Psoas muscle (tissue), 7 donors: ENCODE measurements at regions not wholly inside any gene's neighbourhood (a gene's known extent, or its start where the extent isn't known, plus 50 kb on each side); places are given as distances from the start of the nearest gene placed in this dataset.
"Not testable (repeated sequence)": the region's sequence is repeated elsewhere in the genome, so short reads cannot be mapped to it uniquely, and the experiment has no call there.

Experiments
- ATAC-seq, 4 donors: fragments of 200-7000 bp; cut with Tn5 transposase; one replicate each; pipeline ENCODE4 v1.9.1; 2020; ENCODE audit warnings: moderate library complexity in 3 of 4, mild to moderate bottlenecking in 2 of 4
- DNase-seq, 2 donors: peaks; one replicate each; pipeline ENCODE4 v3.0.0-alpha.2; 2020
- H3K27ac ChIP-seq: fragments of 200-600 bp; one replicate; pipeline ENCODE4 v1.8.0; 2022
- H3K27me3 ChIP-seq, 3 donors: fragments of 200-600 bp in 1 of 3; one replicate each; pipeline versions ENCODE4 v1.6.1 to v1.8.0; 2013 to 2022; ENCODE audit warnings: low read length in 2 of 3, mild to moderate bottlenecking in 2 of 3, moderate library complexity in 1 of 3; ENCODE audit not compliant: insufficient read depth in 3 of 3
- H3K36me3 ChIP-seq, 2 donors: fragments of 200-600 bp in 1 of 2; one replicate each; pipeline versions ENCODE4 v1.6.1 to v1.8.0; 2013 to 2022; ENCODE audit warnings: low read depth in 1 of 2, mild to moderate bottlenecking in 1 of 2, moderate library complexity in 1 of 2; ENCODE audit not compliant: insufficient read depth in 1 of 2
- H3K4me1 ChIP-seq: fragments of 200-600 bp; one replicate; pipeline ENCODE4 v1.8.0; 2022
- H3K4me3 ChIP-seq: fragments of 200-600 bp; one replicate; pipeline ENCODE4 v1.8.0; 2022; ENCODE audit warnings: mild to moderate bottlenecking
- H3K9me3 ChIP-seq: fragments of 200-600 bp; one replicate; pipeline ENCODE4 v1.8.0; 2022
- WGBS, 3 donors: extraction: QIAGEN DNeasy Blood & Tissue Kit; methylation state at CpG; one replicate each; pipeline versions ENCODE4 v1.1.6 to v1.1.7; 2013; 5-methylcytosine and 5-hydroxymethylcytosine counted together
- intact Hi-C, 2 donors: fragments of 100-400 bp; cut with DNase I; formaldehyde crosslinking; loops; one replicate each; pipeline versions ENCODE4 v1.11.0 to v1.14.2; 2022
- donor health status: healthy with polysubstance abuse.
- donor health status: DM: no; HTN: no; CAD: no; lungs with moderate emphysema.
- donor health status: Bipolar disorder and iron deficiency.
- donor health status: healthy.
- donor health status: DM: yes; HTN: yes; CAD: no.
- donor health status: DM: no; HTN: no; CAD: no.
- donor health status: DM: yes; HTN: yes; CAD: no.

GRCh38 chr16:15307184-15307583, 70.9 kb downstream of the NPIPA5 start:
- H3K36me3 ChIP-seq, intact Hi-C loops, DNase-seq, ATAC-seq, H3K9me3 ChIP-seq, H3K27ac ChIP-seq, H3K27me3 ChIP-seq, H3K4me3 ChIP-seq, H3K4me1 ChIP-seq: not testable (repeated sequence)
- 84 to 86% (median 85%) methylated on average over 7 to 8 of the region's 8 CpGs for WGBS, 3 donors

DNA sequence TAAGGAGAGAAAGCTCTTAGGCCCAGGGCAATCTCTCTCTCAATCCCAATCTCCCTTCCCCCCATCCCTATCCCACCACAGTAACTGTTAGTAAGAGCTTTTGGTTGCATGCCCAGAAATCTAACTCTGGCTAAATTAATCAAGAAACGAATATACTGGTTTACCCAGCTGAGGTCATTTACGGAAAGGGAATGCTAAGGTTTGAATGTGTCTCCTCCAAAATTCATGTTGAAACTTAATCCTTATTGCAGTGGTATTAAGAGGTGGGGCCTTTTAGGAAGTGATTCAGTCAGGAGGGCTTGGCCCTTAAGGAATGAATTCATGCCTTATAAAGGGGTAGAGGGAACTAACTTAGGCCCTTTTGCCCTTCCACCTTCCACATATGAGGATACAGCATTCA, 72.2 kb downstream of the NPIPA5 start:
- H3K36me3 ChIP-seq, H3K4me1 ChIP-seq, H3K27ac ChIP-seq, H3K27me3 ChIP-seq, H3K4me3 ChIP-seq, intact Hi-C loops, ATAC-seq, H3K9me3 ChIP-seq, DNase-seq: not testable (repeated sequence)
- 49 to 55% (median 49%) methylated on average over 2 of the region's 2 CpGs for WGBS, 3 donors

- ATAC-seq, H3K27ac ChIP-seq, H3K9me3 ChIP-seq, DNase-seq, H3K36me3 ChIP-seq, H3K4me3 ChIP-seq, H3K27me3 ChIP-seq, H3K4me1 ChIP-seq, intact Hi-C loops: not testable (repeated sequence)
- WGBS, 3 donors: 6 to 21% (median 15%) methylated on average over 5 to 7 of the region's 10 CpGs
These were observed 74.3 kb downstream of the NPIPA5 start for GRCh38 chr16:15303667-15304324.

- H3K27me3 ChIP-seq, intact Hi-C loops, DNase-seq, H3K27ac ChIP-seq, H3K4me1 ChIP-seq, H3K4me3 ChIP-seq, H3K9me3 ChIP-seq, H3K36me3 ChIP-seq, ATAC-seq: not testable (repeated sequence)
- WGBS, 3 donors: 83 to 91% (median 86%) methylated on average over 1 of the region's 4 CpGs
These were observed 81.0 kb downstream of the NPIPA5 start for GRCh38 chr16:15297104-15297503.

GRCh38 chr16:15274796-15275195, 103.3 kb downstream of the NPIPA5 start:
- H3K36me3 ChIP-seq, H3K27ac ChIP-seq, H3K4me1 ChIP-seq, H3K4me3 ChIP-seq, H3K27me3 ChIP-seq, H3K9me3 ChIP-seq, DNase-seq, intact Hi-C loops, ATAC-seq: not testable (repeated sequence)
- WGBS, 3 donors: 22 to 30% (median 23%) methylated on average over 8 of the region's 8 CpGs

- H3K4me3 ChIP-seq, H3K27me3 ChIP-seq, H3K4me1 ChIP-seq, DNase-seq, H3K9me3 ChIP-seq, ATAC-seq, intact Hi-C loops, H3K27ac ChIP-seq, H3K36me3 ChIP-seq: not testable (repeated sequence)
- 52 to 61% methylated on average over 1 of the region's 1 CpG; no CpG with 5 or more reads in 1 of the 3 donors for WGBS, 3 donors
These were observed 104.1 kb downstream of the NPIPA5 start for GRCh38 chr16:15273964-15274363.

DNA sequence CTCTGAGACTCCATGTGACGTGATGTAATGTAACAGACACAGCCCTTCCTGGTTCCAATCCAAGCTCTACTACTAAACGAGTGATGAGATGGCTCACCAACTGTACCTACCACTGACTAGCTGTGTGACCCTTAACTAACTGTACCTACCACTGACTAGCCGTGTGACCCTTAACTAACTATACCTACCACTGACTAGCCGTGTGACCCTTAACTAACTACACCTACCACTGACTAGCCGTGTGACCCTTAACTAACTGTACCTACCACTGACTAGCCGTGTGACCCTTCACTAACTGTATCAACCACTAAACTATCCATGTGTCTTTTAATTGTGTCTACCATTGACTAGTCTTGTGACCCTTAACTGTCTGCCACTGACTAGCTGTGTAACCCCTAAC, 111.2 kb downstream of the NPIPA5 start:
- H3K36me3 ChIP-seq, H3K9me3 ChIP-seq, intact Hi-C loops, ATAC-seq, H3K27me3 ChIP-seq, H3K27ac ChIP-seq, H3K4me3 ChIP-seq, H3K4me1 ChIP-seq, DNase-seq: not testable (repeated sequence)
- 82 to 90% (median 85%) methylated on average over 5 of the region's 6 CpGs for WGBS, 3 donors

DNA sequence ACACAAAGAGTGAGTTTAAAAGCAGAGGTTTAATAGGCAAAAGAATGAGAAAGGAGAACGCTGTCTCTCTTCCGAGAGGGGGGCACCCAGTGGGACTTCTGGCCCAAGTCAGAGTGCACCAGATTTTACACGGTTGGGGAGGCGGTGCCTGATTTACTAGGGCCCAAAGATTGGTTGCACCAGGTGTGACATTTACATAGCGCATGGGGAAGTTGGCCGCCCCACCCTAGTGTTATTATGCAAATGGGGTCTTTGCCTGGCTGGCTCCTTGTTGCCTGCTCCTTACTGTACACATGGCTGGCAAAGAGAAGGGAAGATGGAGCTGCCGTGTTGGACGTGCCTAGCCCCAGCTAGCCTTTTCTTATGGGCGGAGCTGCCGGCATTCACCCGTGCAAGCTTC, 115.9 kb downstream of the NPIPA5 start:
- ATAC-seq, H3K4me1 ChIP-seq, H3K9me3 ChIP-seq, DNase-seq, intact Hi-C loops, H3K36me3 ChIP-seq, H3K27ac ChIP-seq, H3K27me3 ChIP-seq, H3K4me3 ChIP-seq: not testable (repeated sequence)
- 47 to 59% (median 48%) methylated on average over 9 to 10 of the region's 11 CpGs for WGBS, 3 donors

DNA sequence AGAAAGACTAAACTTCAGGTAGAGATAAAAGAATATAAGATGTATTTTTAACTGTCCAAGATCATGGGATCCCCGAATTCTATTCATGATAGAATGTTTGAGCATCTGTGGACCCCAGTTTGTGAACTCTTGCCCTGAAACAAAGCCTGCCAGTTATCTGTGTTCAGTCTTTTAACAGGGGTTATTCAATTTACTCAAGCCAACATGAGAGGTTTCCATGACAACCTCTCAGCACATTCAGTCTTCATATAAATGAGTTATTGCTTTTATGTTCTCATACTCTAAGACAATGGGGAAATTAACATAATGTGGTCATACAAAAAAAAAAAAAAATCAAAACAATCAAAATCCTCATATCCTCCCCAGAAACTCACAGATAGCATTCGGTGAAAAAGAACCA, 130.1 kb downstream of the NPIPA5 start:
- H3K4me3 ChIP-seq, DNase-seq, H3K27ac ChIP-seq, H3K27me3 ChIP-seq, ATAC-seq, H3K4me1 ChIP-seq, H3K36me3 ChIP-seq, H3K9me3 ChIP-seq, intact Hi-C loops: not testable (repeated sequence)
- WGBS, 3 donors: no CpG with 5 or more reads among the region's 2 CpGs

- ATAC-seq, H3K9me3 ChIP-seq, H3K4me3 ChIP-seq, H3K36me3 ChIP-seq, H3K27ac ChIP-seq, intact Hi-C loops, DNase-seq, H3K27me3 ChIP-seq, H3K4me1 ChIP-seq: not testable (repeated sequence)
- 65 to 78% (median 70%) methylated on average over 2 of the region's 3 CpGs for WGBS, 3 donors
These were observed 141.3 kb downstream of the NPIPA5 start for GRCh38 chr16:15236674-15237323.

- H3K27ac ChIP-seq, H3K36me3 ChIP-seq, H3K4me3 ChIP-seq, H3K27me3 ChIP-seq, intact Hi-C loops, ATAC-seq, H3K4me1 ChIP-seq, H3K9me3 ChIP-seq, DNase-seq: not testable (repeated sequence)
- WGBS, 3 donors: 43 to 56% (median 54%) methylated on average over 3 of the region's 5 CpGs
These were observed 141.1 kb upstream of the RRN3 start for GRCh38 chr16:15235140-15235539.
